HepG2 (cell line): ENCODE measurements at regions not wholly inside any gene's neighbourhood (a gene's known extent, or its start where the extent isn't known, plus 50 kb on each side); places are given as distances from the start of the nearest gene placed in this dataset.

ENCODE experiments used
- ATAC-seq: fragments of 200-7000 bp; cut with Tn5 transposase; 3 replicates; pipeline ENCODE4 v1.9.1; 2020; ENCODE audit warnings: mild to moderate bottlenecking, moderate library complexity
- BruUV-seq: library from RNA; stranded (reverse); fragments of 400-500 nt; replicated peaks from 2 replicates; lab custom pipeline; 2021; lab: Mats Ljungman, UMichigan
- CTCF ChIA-PET: fragments of 300-600 bp; formaldehyde crosslinking; extraction: SDS; loops from one replicate; lab custom pipeline; 2021; ENCODE audit warnings: low total read pairs, inconsistent platforms, low intra/inter-chr PET ratio; lab: Yijun Ruan, JAX
- POLR2A ChIA-PET: fragments of 350-600 bp; sonication (Branson Sonifier 250); formaldehyde crosslinking; loops from one replicate; lab custom pipeline; 2020; ENCODE audit warnings: antibody characterized with exemption, inconsistent platforms; lab: Yijun Ruan, JAX
- DNase-seq: peaks from one replicate; pipeline ENCODE4 v3.0.0-alpha.2; 2015; ENCODE audit warnings: low spot score
- FAIRE-seq: peaks from 3 replicates; lab custom pipeline; 2011; peaks lifted over from hg19 to GRCh38; lab: Jason Lieb, UNC
- H2AFZ ChIP-seq: one replicate; pipeline ENCODE4 v1.6.1; 2011; ENCODE audit warnings: low read length, inconsistent platforms
- H3K27ac ChIP-seq: fragments of 300-600 bp; 3 replicates; pipeline ENCODE4 v1.8.0; 2011; ENCODE audit warnings: mixed run types, mild to moderate bottlenecking, mixed read lengths, low read length, inconsistent platforms; ENCODE audit not compliant: insufficient read depth; ENCODE audit errors: extremely low read length
- H3K27me3 ChIP-seq, 2 experiments: fragments of 200-600 bp in 1 of 2; 2 replicates in 1 of 2; 3 replicates in 1 of 2; pipeline versions ENCODE4 v1.6.0 to v1.8.0; 2011; ENCODE audit warnings: low read length in 2 of 2, mild to moderate bottlenecking in 2 of 2, moderate library complexity in 2 of 2, inconsistent platforms in 1 of 2; ENCODE audit not compliant: insufficient read depth in 2 of 2, control insufficient read depth in 1 of 2
- H3K36me3 ChIP-seq, 2 experiments: fragments of 200-600 bp in 1 of 2; replicated peaks in 1 of 2; 2 replicates in 1 of 2; 3 replicates in 1 of 2; pipeline versions ENCODE4 v1.5.1 to v1.8.0; 2011; ENCODE audit warnings: low read length in 2 of 2, inconsistent platforms in 1 of 2; ENCODE audit not compliant: insufficient read depth in 2 of 2, control insufficient read depth in 1 of 2
- H3K4me1 ChIP-seq: 2 replicates; pipeline ENCODE4 v1.5.1; 2012; ENCODE audit warnings: low read length, inconsistent platforms; ENCODE audit not compliant: insufficient read depth
- H3K4me2 ChIP-seq: 2 replicates; pipeline ENCODE4 v1.6.0; 2011; ENCODE audit warnings: low read depth, low read length, inconsistent platforms
- H3K4me3 ChIP-seq, 3 experiments: fragments of 200-600 bp in 1 of 3; sonication (generic), shearing (Covaris generic) in 1 of 3; replicated peaks in 1 of 3; 2 replicates each; pipeline ENCODE4 v1.5.1; 2011 to 2016; ENCODE audit warnings: low read length in 3 of 3, inconsistent platforms in 2 of 3, low read depth in 2 of 3, mild to moderate bottlenecking in 2 of 3, control low read depth in 1 of 3, mixed read lengths in 1 of 3; ENCODE audit not compliant: insufficient read depth in 1 of 3
- H3K79me2 ChIP-seq: one replicate; pipeline ENCODE4 v1.6.1; 2011; ENCODE audit warnings: low read length, inconsistent platforms; ENCODE audit not compliant: insufficient read depth
- H3K9ac ChIP-seq: 2 replicates; pipeline ENCODE4 v1.6.0; 2011; ENCODE audit warnings: mild to moderate bottlenecking, low read depth, low read length, inconsistent platforms; ENCODE audit not compliant: insufficient read depth
- H3K9me3 ChIP-seq: 2 replicates; pipeline ENCODE4 v1.5.1; 2012; ENCODE audit warnings: mild to moderate bottlenecking, low read length
- H4K20me1 ChIP-seq: 2 replicates; pipeline ENCODE4 v1.6.0; 2011; ENCODE audit warnings: inconsistent platforms, mild to moderate bottlenecking, low read length, moderate library complexity; ENCODE audit not compliant: insufficient read depth
- ASH2L ChIP-seq: fragments of 300-600, 200-600 bp; sonication (generic); IDR thresholded peaks from 2 replicates; pipeline ENCODE4 v1.7.0; 2017; ENCODE audit warnings: low read depth, mild to moderate bottlenecking, moderate library complexity, mixed read lengths, low read length; ENCODE audit not compliant: insufficient read length
- CENPBD1 ChIP-seq: sonication (generic); formaldehyde crosslinking; IDR thresholded peaks from 2 replicates; pipeline ENCODE4 v1.8.0; 2022; ENCODE audit warnings: missing genetic modification reagents, low read depth, mild to moderate bottlenecking, borderline replicate concordance
- FOXC1 ChIP-seq: sonication (generic); formaldehyde crosslinking; IDR thresholded peaks from 2 replicates; pipeline ENCODE4 v1.8.0; 2022; ENCODE audit warnings: mild to moderate bottlenecking, missing genetic modification reagents, borderline replicate concordance
- GLI4 ChIP-seq: sonication (generic); formaldehyde crosslinking; IDR thresholded peaks from 2 replicates; pipeline ENCODE4 v1.5.1; 2020; ENCODE audit warnings: missing genetic modification reagents, mild to moderate bottlenecking, moderate library complexity, borderline replicate concordance
- HMG20B ChIP-seq: conservative IDR thresholded peaks from 2 replicates; pipeline ENCODE4 v1.6.1; 2016; ENCODE audit warnings: missing genetic modification reagents, missing compliant biosample characterization
- IRF1 ChIP-seq: sonication (generic); formaldehyde crosslinking; IDR thresholded peaks from 2 replicates; pipeline ENCODE4 v1.4.0; 2020; ENCODE audit warnings: low read depth, mild to moderate bottlenecking, missing genetic modification reagents
- PRDM10 ChIP-seq: sonication (generic); formaldehyde crosslinking; IDR thresholded peaks from 2 replicates; pipeline ENCODE4 v1.4.0; 2020; ENCODE audit warnings: low read depth, missing genetic modification reagents
- SRY ChIP-seq: sonication (generic); formaldehyde crosslinking; IDR thresholded peaks from 2 replicates; pipeline ENCODE4 v1.8.0; 2022; ENCODE audit warnings: mild to moderate bottlenecking, missing genetic modification reagents
- ZBTB44 ChIP-seq: sonication (generic); formaldehyde crosslinking; IDR thresholded peaks from 2 replicates; pipeline ENCODE4 v1.4.0; 2020; ENCODE audit warnings: missing genetic modification reagents
- ZFP1 ChIP-seq: IDR thresholded peaks from 2 replicates; pipeline ENCODE4 v1.6.1; 2016
- ZNF207 ChIP-seq: fragments of 450-650 bp; IDR thresholded peaks from 2 replicates; pipeline ENCODE4 v1.6.1; 2016; ENCODE audit warnings: antibody characterized with exemption, borderline replicate concordance
- ZNF333 ChIP-seq: sonication (generic); formaldehyde crosslinking; IDR thresholded peaks from 2 replicates; pipeline ENCODE4 v1.4.0; 2020; ENCODE audit warnings: mild to moderate bottlenecking, missing genetic modification reagents, borderline replicate concordance
- ZSCAN5A ChIP-seq: sonication (generic); formaldehyde crosslinking; IDR thresholded peaks from 2 replicates; pipeline ENCODE4 v1.8.0; 2022; ENCODE audit warnings: mild to moderate bottlenecking, missing genetic modification reagents, borderline replicate concordance
- ZXDC ChIP-seq: sonication (generic); formaldehyde crosslinking; IDR thresholded peaks from 2 replicates; pipeline ENCODE4 v1.5.0; 2020; ENCODE audit warnings: mild to moderate bottlenecking, missing genetic modification reagents
- WGBS: methylation state at CpG from one replicate; pipeline ENCODE4 v1.1.6; 2017; ENCODE audit warnings: low lambda C conversion rate; 5-methylcytosine and 5-hydroxymethylcytosine counted together
- in situ Hi-C: cut with HindIII; loops from 2 replicates; pipeline ENCODE4 v1.10.0; 2017; ENCODE audit warnings: low pct_unique_long_range_greater_than_20kb; ENCODE audit not compliant: extremely low pct_ligation_motif_present
- intact Hi-C: fragments of 100-400 bp; cut with micrococcal nuclease; formaldehyde crosslinking; loops from one replicate; pipeline ENCODE4 v1.10.0; 2022; ENCODE audit not compliant: unreplicated experiment

- BruUV-seq: no TSS peak
- H3K9me3 ChIP-seq: no peaks in the 10 kb centered on the region
- H3K27me3 ChIP-seq: no peaks in the 10 kb centered on the region
- ChIA-PET CTCF (no interaction called here), POLR2A (no interaction called here)
- no peak for FAIRE-seq
- H3K4me3 ChIP-seq: no peak overlapping the region
- in situ Hi-C loops (loop anchor here (10.0 kb wide), 1 partner anchor 471 kb away; no protein-coding TSS in a partner anchor), intact Hi-C loops (no loop called here)
- no peak for DNase-seq
- H3K4me1 ChIP-seq: no peaks in the 10 kb centered on the region
- no peak overlapping the region for H3K4me2 ChIP-seq
- H3K36me3 ChIP-seq: no peaks in the 10 kb centered on the region
- no peak for ATAC-seq
- WGBS: 25% methylated on average over 3 of the region's 3 CpGs
- no peak overlapping the region for H3K9ac ChIP-seq
- H3K27ac ChIP-seq: no peak overlapping the region
- no peaks in the 10 kb centered on the region for H4K20me1 ChIP-seq
- H2AFZ ChIP-seq: no peak overlapping the region
- no peaks in the 10 kb centered on the region for H3K79me2 ChIP-seq
- no peak for TF ChIP-seq ZSCAN5A (CRISPR knock-in tag)
- no peak for TF ChIP-seq PRDM10 (CRISPR knock-in tag)
- no peak for TF ChIP-seq GLI4 (CRISPR knock-in tag)
- TF ChIP-seq ZXDC: no peak
- no peak for TF ChIP-seq CENPBD1
- no peak for TF ChIP-seq ZBTB44 (CRISPR knock-in tag)
- TF ChIP-seq HMG20B (CRISPR knock-in tag): no peak
- no peak for TF ChIP-seq ZNF333 (CRISPR knock-in tag)
- TF ChIP-seq ZFP1 (CRISPR knock-in tag): no peak
- no peak for TF ChIP-seq SRY (CRISPR knock-in tag)
- TF ChIP-seq ZNF207: no peak
- TF ChIP-seq ASH2L: no peak
- TF ChIP-seq FOXC1 (CRISPR knock-in tag): no peak
- no peak for TF ChIP-seq IRF1 (CRISPR knock-in tag)
Measured at GRCh38 chr1:222015686-222016085, 273.8 kb upstream of the DUSP10 start.
